Karpas-422 (cell line): ENCODE measurements at regions not wholly inside any gene's neighbourhood (a gene's known extent, or its start where the extent isn't known, plus 50 kb on each side); places are given as distances from the start of the nearest gene placed in this dataset.

Experiments used
- DNase-seq: peaks from one replicate; pipeline ENCODE4 v3.0.0-alpha.2; 2015
- H2AFZ ChIP-seq: fragments of 200-600 bp; sonication (generic); 2 replicates; pipeline ENCODE4 v1.6.1; 2014; ENCODE audit warnings: antibody characterized with exemption, low read length, mixed read lengths
- H3K27ac ChIP-seq: fragments of 200-600 bp; sonication (generic); 2 replicates; pipeline ENCODE4 v1.5.1; 2014; ENCODE audit warnings: mild to moderate bottlenecking, low read length, moderate library complexity
- H3K27me3 ChIP-seq: fragments of 200-600 bp; sonication (generic); 2 replicates; pipeline ENCODE4 v1.6.1; 2014; ENCODE audit warnings: low read length, mixed read lengths
- H3K36me3 ChIP-seq: fragments of 200-600 bp; sonication (generic); 2 replicates; pipeline ENCODE4 v1.6.1; 2014; ENCODE audit warnings: low read length, mixed read lengths; ENCODE audit not compliant: insufficient read depth
- H3K4me1 ChIP-seq: fragments of 200-600 bp; sonication (generic); 2 replicates; pipeline ENCODE4 v1.6.1; 2014; ENCODE audit warnings: mild to moderate bottlenecking, low read length, mixed read lengths
- H3K4me2 ChIP-seq: fragments of 200-600 bp; sonication (generic); 2 replicates; pipeline ENCODE4 v1.6.1; 2014; ENCODE audit warnings: low read length, low read depth, mild to moderate bottlenecking; ENCODE audit not compliant: poor library complexity, severe bottlenecking
- H3K4me3 ChIP-seq: fragments of 200-600 bp; sonication (generic); 2 replicates; pipeline ENCODE4 v1.5.1; 2014; ENCODE audit warnings: mild to moderate bottlenecking, antibody characterized with exemption, low read length, mixed read lengths
- H3K79me2 ChIP-seq: fragments of 200-600 bp; sonication (generic); 2 replicates; pipeline ENCODE4 v1.6.1; 2014; ENCODE audit warnings: mild to moderate bottlenecking, low read length, mixed read lengths
- H3K9ac ChIP-seq: fragments of 200-600 bp; sonication (generic); 2 replicates; pipeline ENCODE4 v1.6.0; 2014; ENCODE audit warnings: low read length
- H3K9me2 ChIP-seq: fragments of 200-600 bp; sonication (generic), shearing (Covaris generic); replicated peaks from 2 replicates; pipeline ENCODE4 v1.6.0; 2014; ENCODE audit warnings: mild to moderate bottlenecking, low read length, moderate library complexity; ENCODE audit not compliant: insufficient read depth
- H3K9me3 ChIP-seq: fragments of 300-700, 200-600 bp; sonication (generic); 2 replicates; pipeline ENCODE4 v1.6.1; 2014; ENCODE audit warnings: low read length, mixed read lengths
- H4K20me1 ChIP-seq: fragments of 200-600 bp; sonication (generic); 2 replicates; pipeline ENCODE4 v1.6.1; 2014; ENCODE audit warnings: mild to moderate bottlenecking, antibody characterized with exemption, low read length, low read depth; ENCODE audit not compliant: insufficient read depth

GRCh38 chr13:31950111-31950815 lies 81.3 kb upstream of the FRY start:
- Histone ChIP-seq H3K9me2 (no peaks in the 10 kb centered on the region), H3K36me3 (no peaks in the 10 kb centered on the region), H3K4me2 (no peak overlapping the region), H3K9ac (no peak overlapping the region), H3K9me3 (no peaks in the 10 kb centered on the region), H3K4me3 (no peak overlapping the region), H3K27ac (no peak overlapping the region), H3K79me2 (no peaks in the 10 kb centered on the region), H3K4me1 (no peaks in the 10 kb centered on the region), H4K20me1 (no peaks in the 10 kb centered on the region), H3K27me3 (no peaks in the 10 kb centered on the region), H2AFZ (no peak overlapping the region)
- DNase-seq: no peak

- Histone ChIP-seq H2AFZ (no peak overlapping the region), H3K9ac (no peak overlapping the region)
- no peak for DNase-seq
These were observed 80.3 kb upstream of the FRY start for GRCh38 chr13:31951215-31951678.

GRCh38 chr13:31952641-31953380 lies 78.8 kb upstream of the FRY start:
- H3K79me2 ChIP-seq: no peaks in the 10 kb centered on the region
- no peak overlapping the region for H2AFZ ChIP-seq

More at GRCh38 chr13:31951215-31951678, 80.3 kb upstream of the FRY start:
- Histone ChIP-seq H3K36me3 (no peaks in the 10 kb centered on the region), H3K9me2 (no peaks in the 10 kb centered on the region), H4K20me1 (no peaks in the 10 kb centered on the region), H3K4me1 (no peaks in the 10 kb centered on the region), H3K4me2 (no peak overlapping the region), H3K27me3 (no peaks in the 10 kb centered on the region), H3K9me3 (no peaks in the 10 kb centered on the region), H3K27ac (no peak overlapping the region), H3K79me2 (no peaks in the 10 kb centered on the region), H3K4me3 (no peak overlapping the region)

GRCh38 chr13:31955101-31955500 lies 76.5 kb upstream of the FRY start:
- H3K4me1 ChIP-seq: no peaks in the 10 kb centered on the region
- H3K9me3 ChIP-seq: no peaks in the 10 kb centered on the region
- DNase-seq: no peak
- H3K4me3 ChIP-seq: no peak overlapping the region
- no peaks in the 10 kb centered on the region for H3K79me2 ChIP-seq
- no peak overlapping the region for H2AFZ ChIP-seq
- no peak overlapping the region for H3K9ac ChIP-seq
- H3K4me2 ChIP-seq: no peak overlapping the region
- no peak overlapping the region for H3K27ac ChIP-seq
- H3K36me3 ChIP-seq: no peaks in the 10 kb centered on the region
- H3K27me3 ChIP-seq: no peaks in the 10 kb centered on the region
- no peaks in the 10 kb centered on the region for H4K20me1 ChIP-seq
- H3K9me2 ChIP-seq: no peaks in the 10 kb centered on the region

More at GRCh38 chr13:31952641-31953380, 78.8 kb upstream of the FRY start:
- no peaks in the 10 kb centered on the region for H3K9me2 ChIP-seq
- H3K9me3 ChIP-seq: no peaks in the 10 kb centered on the region
- no peak overlapping the region for H3K27ac ChIP-seq
- H3K4me1 ChIP-seq: no peaks in the 10 kb centered on the region
- no peaks in the 10 kb centered on the region for H3K27me3 ChIP-seq
- H3K4me3 ChIP-seq: no peak overlapping the region
- H4K20me1 ChIP-seq: no peaks in the 10 kb centered on the region
- no peak overlapping the region for H3K4me2 ChIP-seq
- H3K36me3 ChIP-seq: no peaks in the 10 kb centered on the region
- no peak for DNase-seq
- no peak overlapping the region for H3K9ac ChIP-seq

GRCh38 chr13:31955741-31956140 lies 75.8 kb upstream of the FRY start:
- H3K79me2 ChIP-seq: no peaks in the 10 kb centered on the region
- H2AFZ ChIP-seq: no peak overlapping the region
- H3K9me2 ChIP-seq: no peaks in the 10 kb centered on the region
- no peaks in the 10 kb centered on the region for H3K4me1 ChIP-seq
- no peaks in the 10 kb centered on the region for H3K27me3 ChIP-seq
- H4K20me1 ChIP-seq: no peaks in the 10 kb centered on the region
- H3K9me3 ChIP-seq: no peaks in the 10 kb centered on the region
- no peak overlapping the region for H3K4me2 ChIP-seq
- no peaks in the 10 kb centered on the region for H3K36me3 ChIP-seq
- no peak overlapping the region for H3K9ac ChIP-seq
- H3K27ac ChIP-seq: no peak overlapping the region
- no peak overlapping the region for H3K4me3 ChIP-seq
- DNase-seq: no peak

- Histone ChIP-seq H3K9me3 (no peaks in the 10 kb centered on the region), H3K9me2 (no peaks in the 10 kb centered on the region), H3K4me1 (no peaks in the 10 kb centered on the region), H3K9ac (no peak overlapping the region), H3K36me3 (no peaks in the 10 kb centered on the region), H3K27me3 (no peaks in the 10 kb centered on the region), H3K4me2 (no peak overlapping the region), H3K27ac (no peak overlapping the region), H2AFZ (no peak overlapping the region), H4K20me1 (no peaks in the 10 kb centered on the region), H3K79me2 (no peaks in the 10 kb centered on the region), H3K4me3 (no peak overlapping the region)
- no peak for DNase-seq
These were observed 74.5 kb upstream of the FRY start for GRCh38 chr13:31956980-31957644.

- no peak overlapping the region for H3K4me3 ChIP-seq
- H3K36me3 ChIP-seq: no peaks in the 10 kb centered on the region
- no peak overlapping the region for H3K4me2 ChIP-seq
- H3K4me1 ChIP-seq: no peaks in the 10 kb centered on the region
- no peaks in the 10 kb centered on the region for H3K9me2 ChIP-seq
- no peaks in the 10 kb centered on the region for H3K9me3 ChIP-seq
- no peak overlapping the region for H3K27ac ChIP-seq
- no peak overlapping the region for H2AFZ ChIP-seq
- DNase-seq: no peak
- no peak overlapping the region for H3K9ac ChIP-seq
- H4K20me1 ChIP-seq: no peaks in the 10 kb centered on the region
- H3K79me2 ChIP-seq: no peaks in the 10 kb centered on the region
- no peaks in the 10 kb centered on the region for H3K27me3 ChIP-seq
These were observed 73.8 kb upstream of the FRY start for GRCh38 chr13:31957772-31958171.

- Histone ChIP-seq H3K27ac (no peak overlapping the region), H2AFZ (no peak overlapping the region), H3K4me3 (no peak overlapping the region), H3K9me3 (no peaks in the 10 kb centered on the region), H3K79me2 (no peaks in the 10 kb centered on the region), H4K20me1 (no peaks in the 10 kb centered on the region), H3K36me3 (no peaks in the 10 kb centered on the region), H3K4me2 (no peak overlapping the region), H3K4me1 (no peaks in the 10 kb centered on the region), H3K9me2 (no peaks in the 10 kb centered on the region), H3K27me3 (no peaks in the 10 kb centered on the region), H3K9ac (no peak overlapping the region)
- no peak for DNase-seq
These were observed 68.7 kb upstream of the FRY start for GRCh38 chr13:31962731-31963370.
